ENCODE measurements at regions not wholly inside any gene's neighbourhood (a gene's known extent, or its start where the extent isn't known, plus 50 kb on each side); places are given as distances from the start of the nearest gene placed in this dataset.

GRCh38 chrX:44042116-44042515 lies 68.9 kb upstream of the NDP start:
- DNase-seq (ENCODE audit: low read depth) = no peak

DNA sequence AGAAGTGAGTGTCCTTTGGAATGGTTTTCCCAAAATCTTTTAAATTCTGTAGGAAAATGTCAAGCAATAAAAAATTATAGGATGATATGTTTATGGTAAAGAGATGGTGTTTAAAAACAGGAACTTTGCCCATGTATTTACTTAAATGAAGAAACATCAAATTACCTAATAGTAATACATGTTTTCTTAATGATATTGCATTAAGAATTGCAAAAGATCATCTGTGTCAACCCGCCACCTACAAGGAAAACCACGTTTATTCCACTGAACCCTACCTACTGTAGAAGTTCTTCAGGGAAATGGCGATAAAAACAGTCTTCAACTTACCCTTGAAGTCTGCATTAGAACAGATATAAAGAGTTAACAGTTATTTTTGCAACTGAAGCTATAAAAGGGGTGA lies 67.2 kb upstream of the NDP start:
- no peak for DNase-seq (ENCODE audit: low read depth)

- no peak for DNase-seq (ENCODE audit: low read depth)
Measured at GRCh38 chrX:44039556-44039955, 66.4 kb upstream of the NDP start.

DNA sequence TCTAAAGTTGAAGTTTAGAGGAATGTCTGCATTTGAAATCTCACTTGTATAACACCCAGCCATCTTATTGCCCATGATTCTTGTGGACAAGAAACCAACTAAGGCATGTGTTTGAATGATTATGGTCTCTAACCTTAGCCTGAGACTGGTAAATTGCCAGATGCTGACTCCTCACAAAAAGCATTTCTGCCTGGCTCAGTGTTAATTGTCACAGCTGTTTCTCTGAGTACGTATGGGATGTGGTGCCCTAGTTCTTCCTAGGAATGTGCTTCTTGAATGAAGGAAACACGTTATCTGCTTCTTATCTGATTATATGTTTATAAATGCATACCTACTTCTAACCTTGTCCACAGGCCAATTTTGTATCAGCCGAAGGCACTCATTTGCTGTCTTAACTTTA lies 63.1 kb upstream of the NDP start:
- peak; percentile 31 for DNase-seq (ENCODE audit: low read depth)

GRCh38 chrX:44035571-44035970 lies 62.4 kb upstream of the NDP start:
- no peak for DNase-seq (ENCODE audit: low read depth)

DNA sequence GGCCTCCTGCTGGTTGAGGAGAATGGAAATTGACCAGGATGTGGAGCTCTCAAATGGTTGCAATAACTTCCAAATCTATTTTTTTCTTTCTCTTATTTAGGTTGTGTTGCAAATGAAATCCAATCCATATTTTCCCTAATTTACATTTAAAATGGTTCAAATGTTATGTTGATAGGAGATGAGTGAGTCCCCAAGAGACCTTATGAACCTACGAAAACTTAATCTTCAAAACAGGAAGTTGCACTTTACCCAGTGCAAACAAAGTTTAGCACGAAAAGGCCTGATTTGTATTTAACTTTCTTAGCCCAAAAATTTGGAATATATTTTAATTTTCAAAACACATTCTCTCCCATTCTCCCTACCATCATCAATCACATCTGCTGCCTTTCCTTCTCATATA lies 59.3 kb upstream of the NDP start:
- no peak for DNase-seq (ENCODE audit: low read depth)

GRCh38 chrX:44025555-44025954 lies 52.4 kb upstream of the NDP start:
- no peak for DNase-seq (ENCODE audit: low read depth)

All from GM04503 (cell line).